ENCODE measurements at regions not wholly inside any gene's neighbourhood (a gene's known extent, or its start where the extent isn't known, plus 50 kb on each side); places are given as distances from the start of the nearest gene placed in this dataset.

GRCh38 chr11:122333467-122333866, 217.5 kb upstream of the BLID start:
- 95% methylated on average over 4 of the region's 4 CpGs; no CpG with 5 or more reads in 1 of the 2 experiments for WGBS, 2 experiments (ENCODE audit: extremely low coverage in 1 of 2, insufficient coverage in 1 of 2, insufficient read length in 1 of 2, insufficient replicate concordance in 2 of 2, low coverage in 1 of 2, low lambda C conversion rate in 2 of 2, missing lambda C conversion rate in 1 of 2)
- Histone ChIP-seq H3K56ac (replicated peaks; ENCODE audit: insufficient read length, low read depth, low read length) (no peak overlapping the region), H3K23me2 (ENCODE audit: low read depth, low read length) (no peaks in the 10 kb centered on the region), H2BK20ac (ENCODE audit: low read length) (no peak overlapping the region), H3K27me3 (replicated peaks in 1 of 4; ENCODE audit: control insufficient read depth in 3 of 4, extremely low read depth in 1 of 4, insufficient read depth in 3 of 4, low read length in 3 of 4) (peaks cover 0 to 8% (median 5%) of the 10 kb centered on the region in 4 experiments; a peak in 4 of 7 replicates), H3K36me3 (ENCODE audit: control insufficient read depth in 2 of 4, insufficient read depth in 4 of 4, low read length in 3 of 4) (no peaks in the 10 kb centered on the region), H3K9ac (replicated peaks in 1 of 4; ENCODE audit: extremely low read depth in 1 of 4, low read depth in 3 of 4, low read length in 3 of 4) (no peak overlapping the region), H3K23ac (ENCODE audit: insufficient read length) (no peak overlapping the region), H3K4ac (replicated peaks; ENCODE audit: insufficient read length, low read depth, low read length) (no peak overlapping the region), H3K4me1 (replicated peaks in 1 of 4; ENCODE audit: control insufficient read depth in 3 of 4, insufficient read depth in 4 of 4, low read length in 3 of 4) (no peaks in the 10 kb centered on the region), H2BK5ac (ENCODE audit: low read depth, low read length) (no peak overlapping the region), H3K4me3 (ENCODE audit: extremely low read depth in 1 of 4, insufficient read depth in 2 of 4, low read depth in 3 of 4, low read length in 4 of 4) (no peak overlapping the region), H3K27ac (ENCODE audit: low read depth, low read length) (no peak overlapping the region), H4K5ac (ENCODE audit: insufficient read length, low read depth, low read length) (no peak overlapping the region), H2BK15ac (ENCODE audit: low read length) (no peak overlapping the region), H3K18ac (ENCODE audit: extremely low read depth, low read length) (no peak overlapping the region), H4K91ac (replicated peaks; ENCODE audit: insufficient read length, low read length) (no peak overlapping the region), H4K8ac (ENCODE audit: extremely low read depth, insufficient read depth, low read length) (no peak overlapping the region), H2AFZ (ENCODE audit: low read length) (no peak overlapping the region), H4K20me1 (replicated peaks in 1 of 2; ENCODE audit: control insufficient read depth in 1 of 2, insufficient read depth in 2 of 2, low read length in 2 of 2) (no peaks in the 10 kb centered on the region), H3K79me1 (ENCODE audit: low read depth, low read length) (no peaks in the 10 kb centered on the region), H3K9me3 (ENCODE audit: insufficient read depth in 2 of 2, low read depth in 1 of 2, low read length in 1 of 2) (no peaks in the 10 kb centered on the region), H3K4me2 (ENCODE audit: insufficient read depth in 1 of 2, low read depth in 2 of 2, low read length in 2 of 2) (no peak overlapping the region), H2BK120ac (replicated peaks; ENCODE audit: low read depth, low read length) (no peak overlapping the region), H3K79me2 (ENCODE audit: control insufficient read depth in 1 of 2, insufficient read depth in 2 of 2, low read length in 2 of 2) (no peaks in the 10 kb centered on the region), H2AK5ac (ENCODE audit: low read depth, low read length) (no peak overlapping the region), H2BK12ac (ENCODE audit: low read depth, low read length) (no peak overlapping the region), H3K14ac (ENCODE audit: insufficient read length) (no peak overlapping the region)
- ChIA-PET POLR2A (ENCODE audit: partially characterized antibody) (no interaction called here), CTCF (ENCODE audit: partially characterized antibody) (no interaction called here)
- DNase-seq (ENCODE audit: low read depth in 1 of 2, low spot score in 2 of 2) (no peak), FAIRE-seq (no peak)
- TF ChIP-seq TBP (IDR thresholded peaks at IDR 0.05; ENCODE audit: low read depth, low read length) (no peak), SP1 (IDR thresholded peaks at IDR 0.05; ENCODE audit: low read depth, low read length) (no peak), TAF1 (IDR thresholded peaks at IDR 0.05; ENCODE audit: low read depth, low read length) (no peak), MAFK (IDR thresholded peaks at IDR 0.05; ENCODE audit: low read depth, low read length) (no peak), CBX5 (IDR thresholded peaks at IDR 0.05; ENCODE audit: low read depth, low read length) (no peak), ZNF274 (IDR thresholded peaks at IDR 0.05; ENCODE audit: borderline replicate concordance, extremely low read depth, low read length) (no peak), SP4 (IDR thresholded peaks at IDR 0.05; ENCODE audit: low read length) (no peak), SAP30 (IDR thresholded peaks at IDR 0.05; ENCODE audit: insufficient read depth, insufficient replicate concordance, low read length) (no peak), JUND (IDR thresholded peaks at IDR 0.05; ENCODE audit: low read length) (no peak)
- TF ChIP-seq, protein P1, sequence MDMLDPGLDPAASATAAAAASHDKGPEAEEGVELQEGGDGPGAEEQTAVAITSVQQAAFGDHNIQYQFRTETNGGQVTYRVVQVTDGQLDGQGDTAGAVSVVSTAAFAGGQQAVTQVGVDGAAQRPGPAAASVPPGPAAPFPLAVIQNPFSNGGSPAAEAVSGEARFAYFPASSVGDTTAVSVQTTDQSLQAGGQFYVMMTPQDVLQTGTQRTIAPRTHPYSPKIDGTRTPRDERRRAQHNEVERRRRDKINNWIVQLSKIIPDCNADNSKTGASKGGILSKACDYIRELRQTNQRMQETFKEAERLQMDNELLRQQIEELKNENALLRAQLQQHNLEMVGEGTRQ (IDR thresholded peaks at IDR 0.05; ENCODE audit: low read length), result no peak

Measured in H1 (cell line).